Body of pancreas (tissue), 4 donors: ENCODE measurements at regions not wholly inside any gene's neighbourhood (a gene's known extent, or its start where the extent isn't known, plus 50 kb on each side); places are given as distances from the start of the nearest gene placed in this dataset.

Source experiments
- POLR2A ChIP-seq, 3 donors: fragments of 450-650 bp; IDR thresholded peaks; one replicate each; pipeline ENCODE4 v1.6.1; 2016; ENCODE audit warnings: antibody characterized with exemption in 3 of 3, mild to moderate bottlenecking in 2 of 3
- TF ChIP-seq, protein P1 (sequence below), 7 experiments: fragments of 450-650 bp in 4 of 7; fragments of 200-600 bp in 3 of 7; sonication (generic) in 3 of 7; IDR thresholded peaks; one replicate each; pipeline ENCODE4 v1.5.1; 2016 to 2019; ENCODE audit warnings: antibody characterized with exemption in 7 of 7

DNA sequence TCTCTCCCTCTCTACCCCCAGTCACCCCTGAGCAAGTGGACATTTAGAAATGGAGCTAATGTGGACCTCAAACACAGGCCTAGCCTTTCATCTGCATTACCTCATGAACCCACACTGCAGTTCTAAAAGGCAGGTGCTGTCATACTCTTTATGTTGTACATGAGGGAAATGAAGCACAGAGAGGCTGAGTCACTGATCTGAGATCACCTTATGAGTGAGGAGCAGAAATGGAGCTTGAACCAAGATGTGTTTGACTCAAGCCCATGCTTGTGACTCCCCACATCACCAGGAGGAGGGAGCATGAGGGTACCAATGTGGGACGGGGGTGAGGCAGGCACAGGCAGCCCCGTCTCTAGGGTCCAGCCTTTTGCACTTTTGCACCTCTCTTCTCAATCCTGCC is 702.8 kb downstream of the PTPRU start:
- no peak for TF ChIP-seq POLR2A (IDR thresholded peaks at IDR 0.05)
- TF ChIP-seq, protein P1, sequence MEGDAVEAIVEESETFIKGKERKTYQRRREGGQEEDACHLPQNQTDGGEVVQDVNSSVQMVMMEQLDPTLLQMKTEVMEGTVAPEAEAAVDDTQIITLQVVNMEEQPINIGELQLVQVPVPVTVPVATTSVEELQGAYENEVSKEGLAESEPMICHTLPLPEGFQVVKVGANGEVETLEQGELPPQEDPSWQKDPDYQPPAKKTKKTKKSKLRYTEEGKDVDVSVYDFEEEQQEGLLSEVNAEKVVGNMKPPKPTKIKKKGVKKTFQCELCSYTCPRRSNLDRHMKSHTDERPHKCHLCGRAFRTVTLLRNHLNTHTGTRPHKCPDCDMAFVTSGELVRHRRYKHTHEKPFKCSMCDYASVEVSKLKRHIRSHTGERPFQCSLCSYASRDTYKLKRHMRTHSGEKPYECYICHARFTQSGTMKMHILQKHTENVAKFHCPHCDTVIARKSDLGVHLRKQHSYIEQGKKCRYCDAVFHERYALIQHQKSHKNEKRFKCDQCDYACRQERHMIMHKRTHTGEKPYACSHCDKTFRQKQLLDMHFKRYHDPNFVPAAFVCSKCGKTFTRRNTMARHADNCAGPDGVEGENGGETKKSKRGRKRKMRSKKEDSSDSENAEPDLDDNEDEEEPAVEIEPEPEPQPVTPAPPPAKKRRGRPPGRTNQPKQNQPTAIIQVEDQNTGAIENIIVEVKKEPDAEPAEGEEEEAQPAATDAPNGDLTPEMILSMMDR (IDR thresholded peaks at IDR 0.05), result no peak
